Lower leg skin (tissue), 3 donors: ENCODE measurements at regions not wholly inside any gene's neighbourhood (a gene's known extent, or its start where the extent isn't known, plus 50 kb on each side); places are given as distances from the start of the nearest gene placed in this dataset.

ENCODE experiments used
- POLR2A ChIP-seq, 2 donors: fragments of 450-650 bp; IDR thresholded peaks; one replicate each; pipeline ENCODE4 v1.6.1; 2016 to 2017; ENCODE audit warnings: antibody characterized with exemption in 2 of 2, mild to moderate bottlenecking in 1 of 2, moderate library complexity in 1 of 2
- TF ChIP-seq, protein P1 (sequence below), 3 donors: fragments of 450-650 bp; IDR thresholded peaks; one replicate each; pipeline ENCODE4 v1.5.1; 2016; ENCODE audit warnings: antibody characterized with exemption in 3 of 3, mild to moderate bottlenecking in 3 of 3, moderate library complexity in 2 of 3

DNA sequence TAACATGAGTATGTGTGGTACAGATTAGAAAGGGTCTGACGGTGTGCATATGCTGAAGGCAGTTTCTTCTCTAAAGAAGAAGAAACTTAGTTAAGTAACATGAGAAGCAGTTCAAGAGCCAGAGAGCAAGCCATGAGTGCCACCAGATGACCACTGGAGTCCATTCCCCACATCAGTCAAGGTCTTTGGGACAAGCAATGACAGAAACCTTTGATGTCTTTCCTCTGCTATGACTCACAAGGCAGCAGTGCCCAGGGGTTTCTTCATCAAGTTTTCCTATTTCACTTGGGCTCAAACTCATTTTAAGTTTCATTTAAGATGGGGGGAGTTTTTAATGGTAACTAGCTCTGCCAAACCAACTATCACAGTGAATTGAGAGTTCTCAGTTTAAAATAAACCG, 303.8 kb upstream of the TBX18 start:
- TF ChIP-seq, protein P1, sequence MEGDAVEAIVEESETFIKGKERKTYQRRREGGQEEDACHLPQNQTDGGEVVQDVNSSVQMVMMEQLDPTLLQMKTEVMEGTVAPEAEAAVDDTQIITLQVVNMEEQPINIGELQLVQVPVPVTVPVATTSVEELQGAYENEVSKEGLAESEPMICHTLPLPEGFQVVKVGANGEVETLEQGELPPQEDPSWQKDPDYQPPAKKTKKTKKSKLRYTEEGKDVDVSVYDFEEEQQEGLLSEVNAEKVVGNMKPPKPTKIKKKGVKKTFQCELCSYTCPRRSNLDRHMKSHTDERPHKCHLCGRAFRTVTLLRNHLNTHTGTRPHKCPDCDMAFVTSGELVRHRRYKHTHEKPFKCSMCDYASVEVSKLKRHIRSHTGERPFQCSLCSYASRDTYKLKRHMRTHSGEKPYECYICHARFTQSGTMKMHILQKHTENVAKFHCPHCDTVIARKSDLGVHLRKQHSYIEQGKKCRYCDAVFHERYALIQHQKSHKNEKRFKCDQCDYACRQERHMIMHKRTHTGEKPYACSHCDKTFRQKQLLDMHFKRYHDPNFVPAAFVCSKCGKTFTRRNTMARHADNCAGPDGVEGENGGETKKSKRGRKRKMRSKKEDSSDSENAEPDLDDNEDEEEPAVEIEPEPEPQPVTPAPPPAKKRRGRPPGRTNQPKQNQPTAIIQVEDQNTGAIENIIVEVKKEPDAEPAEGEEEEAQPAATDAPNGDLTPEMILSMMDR (IDR thresholded peaks at IDR 0.05), result no peak
- TF ChIP-seq POLR2A (IDR thresholded peaks at IDR 0.05), result no peak
